Large intestine (tissue), 3 donors: ENCODE measurements at regions not wholly inside any gene's neighbourhood (a gene's known extent, or its start where the extent isn't known, plus 50 kb on each side); places are given as distances from the start of the nearest gene placed in this dataset.
"Not testable (repeated sequence)": the region's sequence is repeated elsewhere in the genome, so short reads cannot be mapped to it uniquely, and the experiment has no call there.

Source experiments
- DNase-seq, 2 donors: peaks; one replicate each; pipeline versions ENCODE4 v3.0.0 to v3.0.0-alpha.2; 2013
- H3K27ac ChIP-seq: one replicate; pipeline ENCODE4 v1.5.1; 2013; ENCODE audit warnings: low read length
- H3K27me3 ChIP-seq: 2 replicates; pipeline ENCODE4 v1.6.1; 2013; ENCODE audit warnings: low read length; ENCODE audit not compliant: control insufficient read depth, insufficient read depth
- H3K36me3 ChIP-seq: 2 replicates; pipeline ENCODE4 v1.6.1; 2013; ENCODE audit warnings: low read length; ENCODE audit not compliant: control insufficient read depth, insufficient read depth
- H3K4me1 ChIP-seq: one replicate; pipeline ENCODE4 v1.6.1; 2013; ENCODE audit warnings: low read length; ENCODE audit not compliant: control insufficient read depth, insufficient read depth
- H3K4me3 ChIP-seq: one replicate; pipeline ENCODE4 v1.5.1; 2013; ENCODE audit warnings: low read length
- H3K9me3 ChIP-seq: one replicate; pipeline ENCODE4 v1.6.1; 2013; ENCODE audit warnings: mild to moderate bottlenecking, low read depth, low read length, moderate library complexity; ENCODE audit not compliant: control insufficient read depth
- WGBS: methylation state at CpG from one replicate; pipeline ENCODE4 v1.1.5; 2013; ENCODE audit warnings: low lambda C conversion rate; ENCODE audit not compliant: insufficient coverage; 5-methylcytosine and 5-hydroxymethylcytosine counted together

DNA sequence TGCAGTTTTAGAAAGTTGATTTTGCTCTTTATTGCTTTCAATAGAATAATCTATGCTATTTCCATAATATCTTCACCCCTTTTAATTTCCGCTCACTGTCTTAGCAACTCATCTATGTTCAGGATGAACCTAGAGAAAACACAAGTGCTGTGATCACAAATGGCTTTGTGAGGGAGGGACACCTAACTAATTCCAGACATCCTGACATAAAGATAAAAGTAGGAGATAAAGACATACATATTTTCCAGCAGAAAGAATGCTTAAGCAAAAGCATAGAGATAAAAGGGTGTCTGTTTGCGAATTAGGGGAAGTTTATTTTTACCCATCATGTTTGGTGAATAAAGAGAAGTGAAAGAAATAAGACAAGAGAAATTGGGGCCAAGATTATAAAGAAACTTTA, 254.2 kb downstream of the KCNJ2 start:
- H3K9me3 ChIP-seq, result no peaks in the 10 kb centered on the region
- H3K27ac ChIP-seq, result no peak overlapping the region
- no peaks in the 10 kb centered on the region for H3K4me1 ChIP-seq
- no peaks in the 10 kb centered on the region for H3K27me3 ChIP-seq
- no peak for DNase-seq
- H3K4me3 ChIP-seq, result no peak overlapping the region
- no peaks in the 10 kb centered on the region for H3K36me3 ChIP-seq
- 57% methylated on average over 1 of the region's 2 CpGs for WGBS

DNA sequence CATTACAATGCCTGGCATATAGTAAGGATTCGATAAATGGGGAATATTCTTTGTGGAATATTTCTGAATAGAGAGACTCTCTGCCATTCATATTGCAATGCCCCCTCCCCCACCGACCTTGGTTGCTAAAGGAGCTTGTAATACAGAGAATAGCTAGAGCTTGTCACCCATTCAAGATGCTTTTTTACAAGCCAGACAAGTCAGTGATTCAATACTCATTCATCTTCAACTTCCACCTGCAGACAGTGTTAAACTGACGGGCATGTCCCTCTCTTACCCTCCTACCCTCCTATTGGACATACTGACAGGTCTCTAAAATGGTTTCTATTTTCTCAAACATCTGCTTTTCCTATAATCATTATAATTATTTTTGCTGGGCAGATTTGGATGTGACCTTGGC, 257.4 kb downstream of the KCNJ2 start:
- H3K36me3 ChIP-seq, result no peaks in the 10 kb centered on the region
- no peaks in the 10 kb centered on the region for H3K27me3 ChIP-seq
- no peak overlapping the region for H3K27ac ChIP-seq
- H3K9me3 ChIP-seq, result no peaks in the 10 kb centered on the region
- no peaks in the 10 kb centered on the region for H3K4me1 ChIP-seq
- DNase-seq, result no peak
- WGBS, result no CpG with 5 or more reads among the region's 3 CpGs
- H3K4me3 ChIP-seq, result no peak overlapping the region

DNA sequence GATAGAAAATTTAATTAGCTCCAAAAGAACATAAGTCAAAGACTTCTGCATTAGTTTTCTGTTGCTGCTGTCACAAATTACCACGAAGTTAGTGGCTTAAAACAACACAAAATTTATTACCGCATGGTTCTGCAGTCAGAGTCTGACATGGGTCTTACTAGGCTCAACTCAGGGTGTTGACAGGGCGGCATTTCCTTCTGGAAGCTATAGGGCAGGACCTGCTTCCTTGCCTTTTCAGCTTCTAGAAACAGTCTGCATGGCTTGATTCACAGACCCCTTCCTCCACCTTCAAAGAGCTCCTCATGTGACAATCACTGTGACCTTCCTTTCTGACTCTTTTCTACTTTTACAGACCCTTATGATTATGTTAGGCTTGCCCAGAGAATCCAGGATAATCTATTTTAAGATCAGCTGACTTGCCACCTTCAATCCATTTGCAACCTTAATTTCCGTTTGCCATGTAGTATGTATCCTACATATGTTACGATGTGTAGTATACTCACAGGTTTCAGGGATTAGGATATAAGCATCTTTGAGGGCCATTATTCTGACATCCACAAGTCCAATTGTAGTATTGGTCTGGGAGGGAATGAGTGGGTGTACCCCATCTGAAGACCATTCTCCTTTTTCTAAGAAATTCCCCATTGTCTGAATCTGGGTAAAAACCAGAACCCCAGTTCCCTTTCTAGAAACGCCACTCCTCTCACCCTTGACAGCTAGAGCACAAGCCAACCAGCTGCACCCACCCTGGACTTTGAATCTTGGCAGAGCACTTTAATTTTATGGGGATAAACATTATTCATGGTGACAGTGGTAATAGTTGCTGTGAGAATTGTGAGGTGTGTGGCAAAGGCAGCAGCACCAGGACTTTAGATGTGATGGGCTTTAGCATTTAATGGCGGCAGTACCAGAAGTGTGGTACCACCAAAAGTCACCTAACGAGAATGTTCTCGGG, 265.5 kb downstream of the KCNJ2 start:
- no peak for DNase-seq
- Histone ChIP-seq H3K36me3 (no peaks in the 10 kb centered on the region), H3K4me3 (no peak overlapping the region), H3K27ac (no peak overlapping the region), H3K27me3 (no peaks in the 10 kb centered on the region), H3K4me1 (no peaks in the 10 kb centered on the region), H3K9me3 (no peaks in the 10 kb centered on the region)
- WGBS, result 100% methylated on average over 3 of the region's 9 CpGs

DNA sequence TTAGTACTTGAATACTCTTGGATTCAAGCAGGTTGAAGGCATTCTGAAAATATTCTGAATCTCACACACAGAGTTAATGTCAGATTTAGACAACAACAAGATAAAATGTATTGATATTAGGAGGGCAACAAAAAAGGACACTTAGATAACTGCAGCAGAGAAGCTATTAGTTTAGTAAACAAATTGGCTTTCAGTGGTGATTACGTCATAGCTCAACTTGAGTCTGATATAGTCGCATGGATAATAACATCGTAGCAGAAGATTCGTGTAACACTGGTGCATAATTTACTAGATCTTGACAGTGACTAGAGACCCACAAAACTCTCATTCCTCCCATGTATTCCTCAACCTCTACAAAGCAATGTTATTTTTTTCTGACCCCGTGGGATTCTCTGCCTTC, 268.3 kb downstream of the KCNJ2 start:
- no peaks in the 10 kb centered on the region for H3K4me1 ChIP-seq
- H3K36me3 ChIP-seq, result no peaks in the 10 kb centered on the region
- no peak overlapping the region for H3K27ac ChIP-seq
- H3K9me3 ChIP-seq, result no peaks in the 10 kb centered on the region
- DNase-seq, result no peak
- no CpG with 5 or more reads among the region's 5 CpGs for WGBS
- no peaks in the 10 kb centered on the region for H3K27me3 ChIP-seq
- H3K4me3 ChIP-seq, result no peak overlapping the region

DNA sequence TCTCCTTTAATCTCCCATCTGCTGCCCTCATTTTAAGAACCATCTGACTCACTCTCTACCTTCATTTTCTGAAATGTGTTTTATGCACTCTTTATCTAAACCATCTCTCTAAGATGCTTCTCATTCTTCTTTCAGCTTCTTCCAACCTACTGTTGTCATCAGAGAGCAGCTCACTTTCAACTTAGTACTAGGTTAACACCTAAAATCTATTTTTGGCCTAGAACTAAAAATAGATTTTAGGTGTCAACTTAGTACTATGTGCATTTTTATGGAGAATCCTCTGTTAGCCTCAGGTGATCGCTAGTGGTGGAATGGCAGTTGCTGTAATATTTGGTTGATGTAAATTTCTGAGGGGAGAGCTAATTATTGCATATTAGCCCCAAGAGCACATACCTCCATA, 277.1 kb downstream of the KCNJ2 start:
- H3K4me1 ChIP-seq, result no peaks in the 10 kb centered on the region
- no peaks in the 10 kb centered on the region for H3K36me3 ChIP-seq
- no peak overlapping the region for H3K27ac ChIP-seq
- no CpG with 5 or more reads among the region's 1 CpG for WGBS
- no peak overlapping the region for H3K4me3 ChIP-seq
- no peaks in the 10 kb centered on the region for H3K9me3 ChIP-seq
- DNase-seq, result no peak
- no peaks in the 10 kb centered on the region for H3K27me3 ChIP-seq

DNA sequence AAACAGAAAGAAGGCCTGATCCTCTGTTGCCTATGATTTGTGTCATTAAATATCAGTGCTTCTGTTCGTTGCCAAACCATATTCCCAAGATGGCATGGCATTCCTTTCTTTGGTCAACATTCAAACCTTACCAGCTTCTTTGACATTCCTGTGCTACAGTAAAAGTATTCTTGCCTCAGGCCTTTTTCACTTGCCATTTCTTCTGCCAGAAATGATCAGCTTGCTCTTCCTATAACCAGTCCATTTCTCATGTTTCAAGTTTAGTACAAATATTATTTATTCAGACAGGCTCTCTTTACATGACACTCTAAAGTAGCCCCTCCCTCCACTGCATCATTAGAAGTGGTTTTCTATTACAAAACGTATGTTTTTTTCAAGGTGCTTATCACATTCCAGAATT, 278.3 kb downstream of the KCNJ2 start:
- no peaks in the 10 kb centered on the region for H3K36me3 ChIP-seq
- no peaks in the 10 kb centered on the region for H3K4me1 ChIP-seq
- DNase-seq, result no peak
- H3K4me3 ChIP-seq, result no peak overlapping the region
- H3K27me3 ChIP-seq, result no peaks in the 10 kb centered on the region
- no peaks in the 10 kb centered on the region for H3K9me3 ChIP-seq
- no peak overlapping the region for H3K27ac ChIP-seq
- 67% methylated on average over 1 of the region's 2 CpGs for WGBS

DNA sequence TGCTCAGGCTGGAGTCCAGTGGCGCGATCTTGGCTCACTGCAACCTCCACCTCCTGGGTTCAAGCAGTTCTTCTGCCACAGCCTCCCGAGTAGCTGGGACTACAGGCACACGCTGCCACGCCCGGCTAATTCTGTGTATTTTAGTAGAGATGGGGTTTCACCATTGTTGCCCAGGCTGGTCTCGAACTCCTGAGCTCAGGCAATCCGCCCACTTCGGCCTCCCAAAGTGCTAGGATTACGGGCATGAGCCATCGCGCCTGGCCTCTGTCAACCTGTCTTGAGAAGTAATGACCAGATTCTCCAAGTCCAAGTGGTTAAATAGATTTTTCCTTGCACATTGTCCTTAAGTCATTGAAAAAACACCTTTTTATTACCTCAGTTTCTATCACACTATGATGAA, 283.7 kb downstream of the KCNJ2 start:
- 95% methylated on average over 4 of the region's 12 CpGs for WGBS
- not testable (repeated sequence) for DNase-seq, H3K4me3 ChIP-seq, H3K27me3 ChIP-seq, H3K27ac ChIP-seq, H3K4me1 ChIP-seq, H3K36me3 ChIP-seq, H3K9me3 ChIP-seq

DNA sequence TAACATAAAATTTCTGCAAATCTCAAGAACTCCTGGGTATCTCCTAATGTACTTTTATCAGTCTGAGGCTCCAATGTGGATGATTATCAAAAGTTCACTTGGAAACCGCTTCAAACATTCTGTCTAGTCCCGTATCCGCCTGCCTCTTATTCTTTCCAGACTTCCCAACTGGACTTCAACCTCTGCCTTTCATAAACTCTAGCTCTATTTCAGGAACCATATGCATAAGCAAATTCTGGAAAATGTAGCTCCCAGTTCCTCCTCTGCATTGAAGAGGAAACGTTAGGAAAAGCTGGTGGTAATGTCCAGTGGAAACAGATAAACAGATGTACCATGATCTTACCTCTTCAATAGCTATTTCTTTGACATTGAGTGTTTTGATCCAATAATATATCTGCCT, 285.0 kb downstream of the KCNJ2 start:
- WGBS, result 78% methylated on average over 3 of the region's 4 CpGs
- Histone ChIP-seq H3K36me3 (no peaks in the 10 kb centered on the region), H3K27me3 (no peaks in the 10 kb centered on the region), H3K9me3 (no peaks in the 10 kb centered on the region), H3K4me3 (no peak overlapping the region), H3K4me1 (no peaks in the 10 kb centered on the region), H3K27ac (no peak overlapping the region)
- no peak for DNase-seq

DNA sequence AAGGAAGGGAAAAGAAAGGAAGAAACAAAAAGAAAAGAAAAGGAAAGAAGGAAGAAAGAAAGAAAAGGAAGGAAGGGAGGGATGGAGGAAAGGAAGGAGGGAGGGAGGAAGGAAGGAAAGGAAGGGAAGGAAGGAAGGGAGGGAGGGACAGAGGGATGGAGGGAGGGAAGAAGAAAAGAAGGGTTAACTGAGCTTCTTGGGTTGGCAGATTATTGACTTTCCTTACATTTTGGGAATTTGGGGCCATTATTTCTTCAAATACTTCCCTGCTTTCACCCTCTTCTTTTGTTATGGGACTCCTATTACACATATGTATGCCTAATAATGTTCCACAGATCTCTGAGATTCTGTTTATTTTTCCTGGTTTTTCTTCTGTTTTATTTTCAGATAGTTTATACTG, 285.6 kb downstream of the KCNJ2 start:
- DNase-seq, result no peak

DNA sequence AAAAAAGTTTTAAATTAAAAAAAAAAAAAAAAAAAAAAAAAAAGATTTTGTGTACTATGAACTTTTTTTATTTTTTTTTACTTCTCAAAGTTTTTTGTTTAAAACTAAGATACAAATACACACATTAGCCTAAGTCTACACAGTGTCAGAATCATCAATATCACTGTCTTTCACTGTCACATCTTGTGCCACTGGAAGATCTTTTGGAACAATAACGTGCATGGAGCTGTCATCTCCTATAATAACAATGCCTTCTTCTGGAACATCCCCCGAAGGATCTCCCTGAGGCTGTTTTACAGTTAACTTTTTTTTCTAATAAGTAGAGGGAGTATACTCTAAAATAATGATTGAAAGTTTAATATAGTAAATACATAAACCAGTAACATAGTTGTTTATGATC, 295.7 kb downstream of the KCNJ2 start:
- no CpG with 5 or more reads among the region's 2 CpGs for WGBS
- H3K27me3 ChIP-seq, result no peaks in the 10 kb centered on the region

More for the DNA sequence above, 285.6 kb downstream of the KCNJ2 start:
- Histone ChIP-seq H3K36me3 (no peaks in the 10 kb centered on the region), H3K4me3 (no peak overlapping the region), H3K27ac (no peak overlapping the region), H3K9me3 (no peaks in the 10 kb centered on the region), H3K4me1 (no peaks in the 10 kb centered on the region), H3K27me3 (no peaks in the 10 kb centered on the region)

DNA sequence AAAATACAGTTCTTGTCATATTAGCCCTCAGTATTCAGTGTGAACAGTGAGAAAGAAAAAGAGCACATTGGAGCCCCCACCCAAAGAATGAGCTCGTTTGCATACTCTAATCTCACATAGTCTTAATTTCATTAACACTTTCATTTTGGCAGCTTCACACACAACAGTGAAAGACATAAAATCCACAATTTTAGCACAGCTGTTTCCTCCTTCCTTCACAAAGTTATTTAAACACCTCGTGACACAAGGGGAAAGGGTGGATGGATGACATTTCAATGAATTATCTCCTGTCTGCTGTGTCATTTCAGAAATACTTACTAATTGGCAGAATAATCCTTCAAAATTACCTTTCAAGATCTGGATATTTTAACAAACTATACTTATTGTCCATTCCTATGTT, 299.3 kb downstream of the KCNJ2 start:
- DNase-seq, result no peak
- Histone ChIP-seq H3K4me1 (no peaks in the 10 kb centered on the region), H3K27me3 (no peaks in the 10 kb centered on the region), H3K4me3 (no peak overlapping the region), H3K36me3 (no peaks in the 10 kb centered on the region), H3K9me3 (no peaks in the 10 kb centered on the region), H3K27ac (no peak overlapping the region)
- no CpG with 5 or more reads among the region's 2 CpGs for WGBS

More for the DNA sequence above, 295.7 kb downstream of the KCNJ2 start:
- no peak for DNase-seq
- Histone ChIP-seq H3K4me3 (no peak overlapping the region), H3K36me3 (no peaks in the 10 kb centered on the region), H3K27ac (no peak overlapping the region), H3K9me3 (no peaks in the 10 kb centered on the region), H3K4me1 (no peaks in the 10 kb centered on the region)
